ENCODE measurements at regions not wholly inside any gene's neighbourhood (a gene's known extent, or its start where the extent isn't known, plus 50 kb on each side); places are given as distances from the start of the nearest gene placed in this dataset.

DNA sequence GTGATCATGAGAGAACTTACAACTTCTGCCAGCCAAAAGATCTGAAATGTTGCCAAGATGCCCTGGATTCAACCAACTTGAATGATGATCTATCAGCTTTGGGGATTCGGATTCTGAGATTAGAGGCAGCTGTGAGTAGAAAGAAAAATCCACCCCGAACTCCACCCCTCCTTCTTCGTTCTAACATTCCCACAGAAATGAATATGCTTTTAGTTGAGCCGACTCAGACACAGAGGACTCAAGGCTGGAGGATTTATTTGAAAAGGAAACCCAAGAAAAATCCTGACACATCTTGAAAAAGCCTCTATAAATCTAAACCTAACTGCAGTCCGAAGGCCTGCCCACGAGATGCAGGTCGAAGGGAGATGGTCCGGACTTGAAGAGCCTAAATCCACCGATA, 275.0 kb downstream of the GAS1 start:
- Mint-ChIP-seq H3K27ac (ENCODE audit: unreplicated experiment) (no peak overlapping the region), H3K27me3 (ENCODE audit: low read depth, unreplicated experiment) (no peaks in the 10 kb centered on the region), H3K4me1 (ENCODE audit: low read depth, unreplicated experiment) (peaks cover 33% of the 10 kb centered on the region), H3K9me3 (ENCODE audit: unreplicated experiment) (no peaks in the 10 kb centered on the region), H3K36me3 (ENCODE audit: low read depth, unreplicated experiment) (no peaks in the 10 kb centered on the region), H3K4me3 (ENCODE audit: unreplicated experiment) (no peak overlapping the region)
- no peak overlapping the region for H3K27ac ChIP-seq (ENCODE audit: low read depth, low read length)
- H3K9me3 ChIP-seq (ENCODE audit: insufficient read depth, low read depth, low read length) = peaks cover 2% of the 10 kb centered on the region
- no peaks in the 10 kb centered on the region for H3K36me3 ChIP-seq (ENCODE audit: insufficient read depth, low read length)
- no peaks in the 10 kb centered on the region for H3K79me2 ChIP-seq (ENCODE audit: insufficient read depth, low read length)
- FAIRE-seq (peak; percentile 17), DNase-seq (ENCODE audit: low read depth) (no peak)
- H2AFZ ChIP-seq (ENCODE audit: low read depth, low read length) = no peak overlapping the region
- no peak overlapping the region for H3K4me2 ChIP-seq (ENCODE audit: low read length)
- H3K27me3 ChIP-seq (ENCODE audit: insufficient read depth, low read length) = peaks cover 2% of the 10 kb centered on the region
- peaks cover 6% of the 10 kb centered on the region for H3K4me1 ChIP-seq (ENCODE audit: insufficient read depth, low read length)
- TF ChIP-seq, protein P1, sequence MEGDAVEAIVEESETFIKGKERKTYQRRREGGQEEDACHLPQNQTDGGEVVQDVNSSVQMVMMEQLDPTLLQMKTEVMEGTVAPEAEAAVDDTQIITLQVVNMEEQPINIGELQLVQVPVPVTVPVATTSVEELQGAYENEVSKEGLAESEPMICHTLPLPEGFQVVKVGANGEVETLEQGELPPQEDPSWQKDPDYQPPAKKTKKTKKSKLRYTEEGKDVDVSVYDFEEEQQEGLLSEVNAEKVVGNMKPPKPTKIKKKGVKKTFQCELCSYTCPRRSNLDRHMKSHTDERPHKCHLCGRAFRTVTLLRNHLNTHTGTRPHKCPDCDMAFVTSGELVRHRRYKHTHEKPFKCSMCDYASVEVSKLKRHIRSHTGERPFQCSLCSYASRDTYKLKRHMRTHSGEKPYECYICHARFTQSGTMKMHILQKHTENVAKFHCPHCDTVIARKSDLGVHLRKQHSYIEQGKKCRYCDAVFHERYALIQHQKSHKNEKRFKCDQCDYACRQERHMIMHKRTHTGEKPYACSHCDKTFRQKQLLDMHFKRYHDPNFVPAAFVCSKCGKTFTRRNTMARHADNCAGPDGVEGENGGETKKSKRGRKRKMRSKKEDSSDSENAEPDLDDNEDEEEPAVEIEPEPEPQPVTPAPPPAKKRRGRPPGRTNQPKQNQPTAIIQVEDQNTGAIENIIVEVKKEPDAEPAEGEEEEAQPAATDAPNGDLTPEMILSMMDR (IDR thresholded peaks at IDR 0.05; ENCODE audit: insufficient read depth, low read depth, low read length) = no peak
- no peak for TF ChIP-seq EZH2 (IDR thresholded peaks at IDR 0.05; ENCODE audit: insufficient read depth, low read length)
- H3K9ac ChIP-seq (ENCODE audit: low read length) = no peak overlapping the region
- H3K4me3 ChIP-seq (ENCODE audit: insufficient read depth, low read depth, low read length) = no peak overlapping the region
- no peaks in the 10 kb centered on the region for H4K20me1 ChIP-seq (ENCODE audit: insufficient read depth, low read length)

DNA sequence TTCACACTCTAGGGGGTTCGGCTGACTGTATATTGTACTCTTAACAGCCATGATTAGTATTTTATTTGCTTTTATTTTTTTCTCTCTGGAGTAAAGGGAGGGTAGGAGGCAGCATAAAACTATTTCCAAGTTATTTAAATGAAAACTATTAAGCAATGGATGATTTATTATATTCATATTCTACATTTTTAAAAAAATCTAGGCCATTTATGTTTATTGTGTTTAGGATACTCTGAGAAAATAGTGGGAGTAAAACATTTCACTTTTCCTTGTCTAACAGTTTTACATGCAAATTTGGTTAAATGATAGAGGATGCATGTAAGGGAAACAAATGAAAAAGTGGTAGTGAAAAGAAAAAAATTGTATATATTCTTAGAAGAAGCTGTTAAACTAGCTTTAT, 276.3 kb downstream of the GAS1 start:
- Mint-ChIP-seq H3K27ac (ENCODE audit: unreplicated experiment) (no peak overlapping the region), H3K4me3 (ENCODE audit: unreplicated experiment) (no peak overlapping the region), H3K27me3 (ENCODE audit: low read depth, unreplicated experiment) (peaks cover 2% of the 10 kb centered on the region), H3K36me3 (ENCODE audit: low read depth, unreplicated experiment) (peaks cover 4% of the 10 kb centered on the region), H3K4me1 (ENCODE audit: low read depth, unreplicated experiment) (peaks cover 29% of the 10 kb centered on the region), H3K9me3 (ENCODE audit: unreplicated experiment) (no peaks in the 10 kb centered on the region)
- FAIRE-seq (no peak), DNase-seq (ENCODE audit: low read depth) (no peak)
- peaks cover 6% of the 10 kb centered on the region for H3K4me1 ChIP-seq (ENCODE audit: insufficient read depth, low read length)
- no peak overlapping the region for H3K27ac ChIP-seq (ENCODE audit: low read depth, low read length)
- H4K20me1 ChIP-seq (ENCODE audit: insufficient read depth, low read length) = no peaks in the 10 kb centered on the region
- H3K9me3 ChIP-seq (ENCODE audit: insufficient read depth, low read depth, low read length) = peaks cover 2% of the 10 kb centered on the region
- no peak overlapping the region for H3K4me2 ChIP-seq (ENCODE audit: low read length)
- no peak overlapping the region for H3K9ac ChIP-seq (ENCODE audit: low read length)
- H3K27me3 ChIP-seq (ENCODE audit: insufficient read depth, low read length) = peaks cover 2% of the 10 kb centered on the region
- H3K4me3 ChIP-seq (ENCODE audit: insufficient read depth, low read depth, low read length) = no peak overlapping the region
- no peaks in the 10 kb centered on the region for H3K79me2 ChIP-seq (ENCODE audit: insufficient read depth, low read length)
- no peak for TF ChIP-seq EZH2 (IDR thresholded peaks at IDR 0.05; ENCODE audit: insufficient read depth, low read length)
- TF ChIP-seq, protein P1 (IDR thresholded peaks at IDR 0.05; ENCODE audit: insufficient read depth, low read depth, low read length) = no peak
- H2AFZ ChIP-seq (ENCODE audit: low read depth, low read length) = no peak overlapping the region
- no peaks in the 10 kb centered on the region for H3K36me3 ChIP-seq (ENCODE audit: insufficient read depth, low read length)

DNA sequence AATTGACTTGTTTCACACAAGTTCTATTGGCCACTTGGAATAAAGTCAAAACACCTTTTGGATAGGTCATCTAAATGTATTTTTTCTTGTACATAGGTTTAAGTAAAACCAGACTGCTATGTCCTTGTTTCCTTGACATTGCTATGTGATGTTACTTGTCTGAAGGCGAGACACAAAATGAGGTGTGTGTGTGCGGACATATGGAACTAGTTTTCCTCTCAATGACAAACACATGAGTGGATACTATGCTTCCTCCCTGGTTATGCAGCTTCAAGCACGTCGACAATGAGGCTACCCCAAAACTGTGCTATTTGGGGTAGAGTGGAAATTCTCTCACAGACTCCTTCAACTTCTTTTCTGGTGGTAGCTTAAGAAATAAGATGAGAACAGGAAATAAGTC, 276.8 kb downstream of the GAS1 start:
- no peak overlapping the region for H2AFZ ChIP-seq (ENCODE audit: low read depth, low read length)
- Mint-ChIP-seq H3K4me1 (ENCODE audit: low read depth, unreplicated experiment) (peaks cover 24% of the 10 kb centered on the region), H3K27me3 (ENCODE audit: low read depth, unreplicated experiment) (peaks cover 3% of the 10 kb centered on the region), H3K27ac (ENCODE audit: unreplicated experiment) (no peak overlapping the region), H3K36me3 (ENCODE audit: low read depth, unreplicated experiment) (peaks cover 4% of the 10 kb centered on the region), H3K4me3 (ENCODE audit: unreplicated experiment) (no peak overlapping the region), H3K9me3 (ENCODE audit: unreplicated experiment) (no peaks in the 10 kb centered on the region)
- FAIRE-seq = peak; percentile 43
- H3K27ac ChIP-seq (ENCODE audit: low read depth, low read length) = no peak overlapping the region
- peaks cover 2% of the 10 kb centered on the region for H3K27me3 ChIP-seq (ENCODE audit: insufficient read depth, low read length)
- H3K9me3 ChIP-seq (ENCODE audit: insufficient read depth, low read depth, low read length) = peaks cover 2% of the 10 kb centered on the region
- no peaks in the 10 kb centered on the region for H4K20me1 ChIP-seq (ENCODE audit: insufficient read depth, low read length)
- no peak overlapping the region for H3K4me3 ChIP-seq (ENCODE audit: insufficient read depth, low read depth, low read length)
- DNase-seq (ENCODE audit: low read depth) = no peak
- H3K4me2 ChIP-seq (ENCODE audit: low read length) = no peak overlapping the region
- no peaks in the 10 kb centered on the region for H3K36me3 ChIP-seq (ENCODE audit: insufficient read depth, low read length)
- H3K79me2 ChIP-seq (ENCODE audit: insufficient read depth, low read length) = no peaks in the 10 kb centered on the region
- peaks cover 6% of the 10 kb centered on the region for H3K4me1 ChIP-seq (ENCODE audit: insufficient read depth, low read length)
- no peak overlapping the region for H3K9ac ChIP-seq (ENCODE audit: low read length)
- TF ChIP-seq, protein P1 (IDR thresholded peaks at IDR 0.05; ENCODE audit: insufficient read depth, low read depth, low read length) = no peak
- no peak for TF ChIP-seq EZH2 (IDR thresholded peaks at IDR 0.05; ENCODE audit: insufficient read depth, low read length)

All from astrocyte (in vitro differentiated cells and primary cell).